C4-2B (cell line): ENCODE measurements at regions not wholly inside any gene's neighbourhood (a gene's known extent, or its start where the extent isn't known, plus 50 kb on each side); places are given as distances from the start of the nearest gene placed in this dataset.

Experiments
- ZFX ChIP-seq: fragments of 450-650 bp; IDR thresholded peaks from 2 replicates; pipeline ENCODE4 v1.6.1; 2017
- TF ChIP-seq, protein P1 (sequence below): fragments of 450-650 bp; conservative IDR thresholded peaks from 2 replicates; pipeline ENCODE4 v1.5.1; 2017; ENCODE audit warnings: mild to moderate bottlenecking

DNA sequence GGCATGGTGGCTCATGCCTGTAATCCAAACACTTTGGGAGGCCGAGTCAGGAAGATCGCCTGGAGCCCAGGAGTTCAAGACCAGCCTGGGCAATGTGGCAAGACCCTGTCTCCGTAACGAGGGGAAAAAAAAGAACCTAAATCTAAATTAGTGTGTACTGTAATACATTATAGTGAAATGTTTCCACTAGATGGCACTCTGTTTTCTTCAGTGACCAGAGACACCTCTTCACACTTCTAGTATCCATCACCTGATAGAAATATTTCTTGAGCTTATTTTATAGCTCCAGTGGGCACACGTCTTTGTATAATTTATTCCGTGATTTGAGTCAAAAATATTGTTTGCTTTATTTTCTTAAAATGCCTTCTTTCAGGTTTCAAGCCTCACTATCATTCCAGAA is 600.9 kb upstream of the DIPK2B start:
- TF ChIP-seq, protein P1, sequence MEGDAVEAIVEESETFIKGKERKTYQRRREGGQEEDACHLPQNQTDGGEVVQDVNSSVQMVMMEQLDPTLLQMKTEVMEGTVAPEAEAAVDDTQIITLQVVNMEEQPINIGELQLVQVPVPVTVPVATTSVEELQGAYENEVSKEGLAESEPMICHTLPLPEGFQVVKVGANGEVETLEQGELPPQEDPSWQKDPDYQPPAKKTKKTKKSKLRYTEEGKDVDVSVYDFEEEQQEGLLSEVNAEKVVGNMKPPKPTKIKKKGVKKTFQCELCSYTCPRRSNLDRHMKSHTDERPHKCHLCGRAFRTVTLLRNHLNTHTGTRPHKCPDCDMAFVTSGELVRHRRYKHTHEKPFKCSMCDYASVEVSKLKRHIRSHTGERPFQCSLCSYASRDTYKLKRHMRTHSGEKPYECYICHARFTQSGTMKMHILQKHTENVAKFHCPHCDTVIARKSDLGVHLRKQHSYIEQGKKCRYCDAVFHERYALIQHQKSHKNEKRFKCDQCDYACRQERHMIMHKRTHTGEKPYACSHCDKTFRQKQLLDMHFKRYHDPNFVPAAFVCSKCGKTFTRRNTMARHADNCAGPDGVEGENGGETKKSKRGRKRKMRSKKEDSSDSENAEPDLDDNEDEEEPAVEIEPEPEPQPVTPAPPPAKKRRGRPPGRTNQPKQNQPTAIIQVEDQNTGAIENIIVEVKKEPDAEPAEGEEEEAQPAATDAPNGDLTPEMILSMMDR: peak; percentile 51
- no peak for TF ChIP-seq ZFX
